GM23248 (cell line): ENCODE measurements at regions not wholly inside any gene's neighbourhood (a gene's known extent, or its start where the extent isn't known, plus 50 kb on each side); places are given as distances from the start of the nearest gene placed in this dataset.

ENCODE experiments used
- DNase-seq: peaks from one replicate; pipeline ENCODE4 v3.0.0-alpha.2; 2015
- H2AFZ ChIP-seq: fragments of 200-600 bp; sonication (generic); 2 replicates; pipeline ENCODE4 v1.6.1; 2016; ENCODE audit warnings: antibody characterized with exemption
- H3F3A ChIP-seq: fragments of 200-600 bp; sonication (generic); 2 replicates; pipeline ENCODE4 v1.6.1; 2016; ENCODE audit warnings: mild to moderate bottlenecking, antibody characterized with exemption, mixed run types; ENCODE audit not compliant: insufficient read depth
- H3K27ac ChIP-seq: fragments of 200-600 bp; sonication (generic); 2 replicates; pipeline ENCODE4 v1.5.1; 2016; ENCODE audit warnings: mild to moderate bottlenecking
- H3K27me3 ChIP-seq: fragments of 200-600 bp; sonication (generic); replicated peaks from 2 replicates; pipeline ENCODE4 v1.6.1; 2016; ENCODE audit warnings: mild to moderate bottlenecking; ENCODE audit not compliant: insufficient read depth
- H3K36me3 ChIP-seq: fragments of 200-600 bp; sonication (generic); 2 replicates; pipeline ENCODE4 v1.6.1; 2016; ENCODE audit warnings: low read depth, mild to moderate bottlenecking
- H3K4me1 ChIP-seq: fragments of 200-600 bp; sonication (generic); 2 replicates; pipeline ENCODE4 v1.6.1; 2016; ENCODE audit warnings: mild to moderate bottlenecking; ENCODE audit not compliant: insufficient read depth
- H3K4me2 ChIP-seq: fragments of 200-600 bp; sonication (generic); one replicate; pipeline ENCODE4 v1.6.1; 2016; ENCODE audit warnings: mild to moderate bottlenecking; ENCODE audit not compliant: unreplicated experiment
- H3K4me3 ChIP-seq: fragments of 200-600 bp; sonication (generic); 2 replicates; pipeline ENCODE4 v1.5.1; 2016; ENCODE audit warnings: mild to moderate bottlenecking
- H3K79me2 ChIP-seq: fragments of 200-600 bp; sonication (generic); 2 replicates; pipeline ENCODE4 v1.6.1; 2016; ENCODE audit warnings: mild to moderate bottlenecking; ENCODE audit not compliant: insufficient read depth
- H3K9ac ChIP-seq: fragments of 200-600 bp; sonication (generic); 2 replicates; pipeline ENCODE4 v1.6.1; 2016; ENCODE audit warnings: mild to moderate bottlenecking
- H3K9me2 ChIP-seq: fragments of 200-600 bp; sonication (generic); 2 replicates; pipeline ENCODE4 v1.6.1; 2016; ENCODE audit warnings: mixed run types, mild to moderate bottlenecking, moderate library complexity; ENCODE audit not compliant: insufficient read depth
- H3K9me3 ChIP-seq: fragments of 200-600 bp; sonication (generic); one replicate; pipeline ENCODE4 v1.6.1; 2017; ENCODE audit warnings: low read depth
- H4K20me1 ChIP-seq: fragments of 200-600 bp; sonication (generic); 2 replicates; pipeline ENCODE4 v1.6.0; 2016; ENCODE audit not compliant: insufficient read depth
- EZH2 ChIP-seq: fragments of 200-600 bp; sonication (generic); IDR thresholded peaks from 2 replicates; pipeline ENCODE4 v1.6.1; 2018; ENCODE audit warnings: antibody characterized with exemption, mild to moderate bottlenecking; ENCODE audit not compliant: insufficient read depth, poor library complexity, severe bottlenecking
- EZH2phosphoT487 ChIP-seq: fragments of 200-600 bp; sonication (generic); IDR thresholded peaks from 2 replicates; pipeline ENCODE4 v1.6.1; 2018; ENCODE audit warnings: antibody characterized with exemption, moderate library complexity, mild to moderate bottlenecking, low read depth; ENCODE audit not compliant: insufficient read depth
- WGBS, 2 experiments: methylation state at CpG; one replicate each; pipeline ENCODE4 v1.1.6; 2015 to 2017; ENCODE audit warnings: low lambda C conversion rate in 2 of 2, low coverage in 1 of 2; ENCODE audit errors: missing lambda C conversion rate in 2 of 2; 5-methylcytosine and 5-hydroxymethylcytosine counted together
- in situ Hi-C: fragments of 300-500 bp; cut with MboI; formaldehyde crosslinking; loops from 2 replicates; pipeline ENCODE4 v1.15.0; 2020

- Histone ChIP-seq H3K79me2 (no peaks in the 10 kb centered on the region), H3K4me2 (no peak overlapping the region), H3K4me1 (no peaks in the 10 kb centered on the region), H4K20me1 (no peaks in the 10 kb centered on the region), H3K27me3 (no peaks in the 10 kb centered on the region), H3K9me3 (no peaks in the 10 kb centered on the region), H2AFZ (no peak overlapping the region), H3K9me2 (no peaks in the 10 kb centered on the region), H3K36me3 (no peaks in the 10 kb centered on the region), H3K4me3 (no peak overlapping the region), H3F3A (no peaks in the 10 kb centered on the region), H3K9ac (no peak overlapping the region), H3K27ac (no peak overlapping the region)
- no peak for DNase-seq
- no peak for TF ChIP-seq EZH2
- no peak for TF ChIP-seq EZH2phosphoT487
- in situ Hi-C loops, result no loop called here
Measured at GRCh38 chr4:104205116-104205515, 289.6 kb downstream of the CXXC4 start.

- no peaks in the 10 kb centered on the region for H4K20me1 ChIP-seq
- in situ Hi-C loops, result no loop called here
- H3K9ac ChIP-seq, result no peak overlapping the region
- H3K27ac ChIP-seq, result no peak overlapping the region
- DNase-seq, result no peak
- no peaks in the 10 kb centered on the region for H3K9me2 ChIP-seq
- TF ChIP-seq EZH2 (no peak), EZH2phosphoT487 (no peak)
- 3 to 4% methylated on average over 1 of the region's 1 CpG for WGBS, 2 experiments
- no peaks in the 10 kb centered on the region for H3K9me3 ChIP-seq
- H3K4me2 ChIP-seq, result no peak overlapping the region
- H3K4me1 ChIP-seq, result no peaks in the 10 kb centered on the region
- no peak overlapping the region for H2AFZ ChIP-seq
- H3K36me3 ChIP-seq, result no peaks in the 10 kb centered on the region
- no peak overlapping the region for H3K4me3 ChIP-seq
- no peaks in the 10 kb centered on the region for H3K27me3 ChIP-seq
- H3F3A ChIP-seq, result no peaks in the 10 kb centered on the region
- H3K79me2 ChIP-seq, result no peaks in the 10 kb centered on the region
Measured at GRCh38 chr4:104188301-104188700, 306.4 kb downstream of the CXXC4 start.

- Histone ChIP-seq H3F3A (no peaks in the 10 kb centered on the region), H2AFZ (no peak overlapping the region), H3K36me3 (no peaks in the 10 kb centered on the region), H3K9me2 (no peaks in the 10 kb centered on the region), H3K4me2 (no peak overlapping the region), H4K20me1 (no peaks in the 10 kb centered on the region), H3K4me3 (no peak overlapping the region), H3K9ac (no peak overlapping the region), H3K79me2 (no peaks in the 10 kb centered on the region), H3K4me1 (no peaks in the 10 kb centered on the region), H3K27me3 (no peaks in the 10 kb centered on the region), H3K9me3 (no peaks in the 10 kb centered on the region), H3K27ac (no peak overlapping the region)
- TF ChIP-seq EZH2phosphoT487, result no peak
- no peak for TF ChIP-seq EZH2
- in situ Hi-C loops, result no loop called here
- WGBS, 2 experiments, result 2 to 8% methylated on average over 1 of the region's 1 CpG
- DNase-seq, result no peak
Measured at GRCh38 chr4:104169437-104169836, 325.3 kb downstream of the CXXC4 start.

- Histone ChIP-seq H3K4me1 (no peaks in the 10 kb centered on the region), H3K9me3 (no peaks in the 10 kb centered on the region), H4K20me1 (no peaks in the 10 kb centered on the region), H3K9ac (no peak overlapping the region), H3K27ac (no peak overlapping the region), H2AFZ (no peak overlapping the region), H3K4me3 (no peak overlapping the region), H3K79me2 (no peaks in the 10 kb centered on the region), H3K9me2 (no peaks in the 10 kb centered on the region), H3K27me3 (no peaks in the 10 kb centered on the region), H3K36me3 (no peaks in the 10 kb centered on the region), H3F3A (no peaks in the 10 kb centered on the region), H3K4me2 (no peak overlapping the region)
- WGBS, 2 experiments, result 4 to 16% methylated on average over 1 of the region's 1 CpG
- no peak for DNase-seq
- TF ChIP-seq EZH2phosphoT487 (no peak), EZH2 (no peak)
- in situ Hi-C loops, result no loop called here
Measured at GRCh38 chr4:104166749-104167148, 327.9 kb downstream of the CXXC4 start.

GRCh38 chr4:104163820-104164219, 330.9 kb downstream of the CXXC4 start:
- Histone ChIP-seq H4K20me1 (no peaks in the 10 kb centered on the region), H3K79me2 (no peaks in the 10 kb centered on the region), H3K4me2 (no peak overlapping the region), H3K9me3 (no peaks in the 10 kb centered on the region), H3F3A (no peaks in the 10 kb centered on the region), H3K9ac (no peak overlapping the region), H3K9me2 (no peaks in the 10 kb centered on the region), H3K27me3 (no peaks in the 10 kb centered on the region), H2AFZ (no peak overlapping the region), H3K27ac (no peak overlapping the region), H3K4me1 (no peaks in the 10 kb centered on the region), H3K4me3 (no peak overlapping the region), H3K36me3 (no peaks in the 10 kb centered on the region)
- 3% methylated on average over 1 of the region's 1 CpG for WGBS, 2 experiments
- in situ Hi-C loops, result no loop called here
- no peak for DNase-seq
- TF ChIP-seq EZH2phosphoT487 (no peak), EZH2 (no peak)
